COLO829 (cell line): ENCODE measurements at regions not wholly inside any gene's neighbourhood (a gene's known extent, or its start where the extent isn't known, plus 50 kb on each side); places are given as distances from the start of the nearest gene placed in this dataset.
"Not testable (repeated sequence)": the region's sequence is repeated elsewhere in the genome, so short reads cannot be mapped to it uniquely, and the experiment has no call there.

Experiments used
- DNase-seq: peaks from one replicate; pipeline ENCODE4 v3.0.0; 2012; ENCODE audit warnings: low spot score

DNA sequence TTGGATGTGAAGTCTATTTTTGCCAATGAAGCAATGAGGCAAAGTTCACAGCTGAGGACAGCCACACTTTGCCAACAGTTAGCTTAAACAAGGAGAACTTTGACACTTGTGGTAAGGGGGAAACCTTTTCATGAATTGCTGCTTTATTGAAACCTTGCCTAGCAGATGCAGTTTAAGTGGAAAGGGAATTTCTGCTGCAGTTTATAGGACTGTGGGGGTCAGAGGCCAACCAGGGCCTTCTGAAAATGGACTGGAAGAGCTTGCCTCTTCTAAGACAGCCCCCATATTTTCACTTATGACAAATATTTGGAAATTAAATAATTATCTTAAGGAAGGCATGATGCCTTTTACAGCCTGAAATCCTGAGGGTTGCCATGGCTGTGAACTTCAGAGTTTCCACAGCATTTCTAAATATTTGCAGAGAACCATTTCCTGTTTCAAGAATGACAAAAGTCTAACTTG, 550.3 kb downstream of the RAB28 start:
- DNase-seq: peak; percentile 3

- DNase-seq: no peak
Measured at GRCh38 chr4:12932203-12932788, 551.8 kb downstream of the RAB28 start.

DNA sequence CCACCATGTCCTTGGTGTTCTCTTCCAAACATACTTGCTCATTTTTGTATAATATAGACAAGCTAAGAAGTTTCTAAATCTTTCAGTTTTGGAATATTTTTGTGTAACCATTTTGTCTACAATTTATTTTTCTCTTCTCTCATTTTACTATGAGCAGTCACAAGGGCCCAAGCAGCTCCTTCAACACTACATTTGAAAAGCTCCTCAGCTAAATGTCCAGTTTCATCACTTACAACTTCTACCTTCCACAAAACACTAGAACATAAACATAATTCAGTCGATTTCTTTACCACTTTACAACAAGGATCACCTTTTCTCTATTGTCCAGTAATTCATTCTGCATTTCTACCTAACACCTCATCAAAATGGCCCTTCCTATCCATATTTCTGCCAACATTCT, 554.4 kb downstream of the RAB28 start:
- no peak for DNase-seq

DNA sequence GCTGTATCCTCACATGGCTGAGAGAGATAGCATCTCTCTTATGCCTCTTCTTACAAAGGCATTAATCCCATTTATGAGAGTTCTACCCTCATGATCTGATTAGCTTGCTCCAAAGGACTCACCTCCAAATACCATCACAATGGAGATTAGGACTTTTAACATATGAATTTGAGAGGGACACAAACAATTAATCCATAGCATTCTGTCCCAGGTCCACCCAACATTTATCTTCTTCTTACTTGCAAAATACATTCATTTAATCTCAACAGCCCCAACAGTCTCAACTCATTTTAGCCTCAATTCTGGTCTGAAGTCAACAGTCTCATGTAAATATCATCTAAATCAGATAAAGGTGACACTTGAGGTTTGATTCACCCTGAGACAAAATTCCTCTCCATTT, 555.4 kb downstream of the RAB28 start:
- DNase-seq: no peak

DNA sequence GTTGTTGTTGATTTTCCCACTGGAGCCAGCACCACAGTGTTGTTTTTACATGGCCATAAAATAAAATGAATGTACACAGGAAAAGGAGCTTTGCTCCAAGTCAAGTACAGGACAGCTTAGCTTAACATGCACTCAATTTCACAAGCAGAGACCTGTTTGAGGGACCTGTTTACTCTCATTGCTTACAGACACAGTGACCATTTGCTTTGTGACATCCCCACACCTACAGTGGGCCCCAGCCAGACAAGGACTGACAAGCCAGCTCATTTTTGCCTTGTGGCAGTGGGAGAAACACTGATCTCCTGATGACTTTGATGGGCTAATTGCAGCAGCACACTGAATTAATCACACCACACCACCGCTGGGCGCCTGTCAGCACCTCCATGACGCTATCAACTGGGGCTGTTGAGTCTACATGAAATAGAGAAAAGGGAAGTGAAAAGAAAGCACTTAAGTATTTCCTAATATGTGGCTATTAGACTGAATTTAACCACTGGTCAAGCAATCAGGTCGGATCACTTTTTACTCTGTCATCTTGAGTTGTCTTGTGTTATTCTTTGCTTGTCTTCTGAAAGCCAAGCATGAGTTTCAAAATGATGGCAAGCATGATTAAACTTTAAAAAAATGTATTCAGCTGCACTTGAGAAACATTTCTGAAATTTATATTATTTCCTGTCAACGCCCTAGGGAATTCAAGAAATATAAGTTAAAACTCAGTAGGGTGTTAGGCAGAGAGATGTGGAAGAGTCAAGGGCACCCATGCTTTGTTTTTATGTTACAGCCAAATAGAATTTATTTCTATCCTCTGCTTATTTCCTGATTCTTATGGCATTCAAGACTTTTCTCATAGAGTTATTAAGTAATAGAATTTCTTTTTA, 557.7 kb downstream of the RAB28 start:
- no peak for DNase-seq

DNA sequence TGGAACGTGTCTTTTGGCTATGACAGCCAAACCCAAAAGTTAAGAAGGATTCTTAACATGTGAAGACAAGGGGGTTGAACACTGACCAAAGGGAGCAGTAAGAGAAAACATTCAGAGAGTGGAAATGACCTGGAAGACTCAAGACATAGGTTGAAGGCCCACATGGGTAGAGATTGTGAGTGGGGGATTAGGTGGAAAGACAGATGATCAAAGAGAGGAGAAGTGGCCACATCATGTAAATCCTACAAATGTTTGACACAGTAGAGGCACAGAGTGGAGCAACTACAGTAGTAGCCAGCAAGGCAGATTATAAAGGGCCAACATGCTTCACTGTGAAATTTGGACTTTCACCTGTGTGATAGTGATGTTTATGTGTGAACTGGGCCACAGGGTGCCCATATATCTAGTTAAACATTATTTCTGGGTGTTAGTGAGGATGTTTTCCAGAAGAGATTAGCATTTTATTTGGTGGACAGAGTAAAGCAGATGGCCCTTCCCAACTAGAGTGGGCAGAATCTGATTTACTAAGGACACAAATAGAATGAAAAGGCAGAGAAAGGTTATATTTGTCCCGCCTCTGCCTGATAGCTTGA, 559.3 kb downstream of the RAB28 start:
- DNase-seq: no peak

GRCh38 chr4:12924253-12924652, 559.9 kb downstream of the RAB28 start:
- no peak for DNase-seq

GRCh38 chr4:12912896-12913418, 571.2 kb downstream of the RAB28 start:
- DNase-seq: no peak

GRCh38 chr4:12911750-12912358, 572.3 kb downstream of the RAB28 start:
- no peak for DNase-seq

GRCh38 chr4:12903640-12904039, 580.5 kb downstream of the RAB28 start:
- not testable (repeated sequence) for DNase-seq

DNA sequence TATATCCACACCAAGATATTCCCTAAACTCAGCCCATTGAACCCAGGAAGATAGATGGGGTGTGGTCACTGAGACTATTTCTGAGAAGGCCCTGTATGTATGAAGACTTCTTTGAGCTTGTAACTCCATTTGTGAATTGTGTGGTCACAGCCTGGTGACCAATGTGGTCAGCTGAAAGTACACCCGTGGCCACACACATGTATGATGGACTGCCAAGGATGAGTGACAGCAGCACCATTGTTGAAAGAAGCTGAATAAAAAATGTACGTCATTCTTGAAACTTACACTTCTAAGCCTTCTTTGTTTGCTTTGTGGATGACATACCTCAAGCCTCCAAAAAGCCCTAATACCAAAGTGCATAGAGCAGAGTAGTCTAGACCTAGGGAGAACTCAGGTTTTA, 581.4 kb downstream of the RAB28 start:
- DNase-seq: peak; percentile 57

DNA sequence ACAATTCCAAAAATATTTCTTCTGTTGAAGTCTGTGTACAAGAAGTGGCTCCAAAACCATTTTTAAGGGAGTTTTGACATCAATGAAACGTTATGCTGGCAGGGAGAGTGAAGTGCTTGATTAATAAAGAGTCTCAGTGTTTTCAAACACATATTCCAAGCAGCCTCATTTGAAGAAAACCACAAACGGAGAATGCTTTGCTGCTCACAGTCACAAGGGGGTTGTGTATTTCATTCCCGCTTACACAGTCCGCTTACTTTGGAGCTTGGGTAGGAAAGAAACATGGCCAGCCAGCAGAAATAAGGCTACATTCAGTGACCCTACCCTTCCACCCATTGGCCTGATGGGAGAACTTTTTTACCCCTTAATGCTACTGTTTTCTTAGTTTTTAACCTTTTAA, 586.2 kb downstream of the RAB28 start:
- no peak for DNase-seq

GRCh38 chr4:12894062-12894461, 590.1 kb downstream of the RAB28 start:
- no peak for DNase-seq

GRCh38 chr4:12889054-12889453, 595.1 kb downstream of the RAB28 start:
- DNase-seq: peak; percentile 72

DNA sequence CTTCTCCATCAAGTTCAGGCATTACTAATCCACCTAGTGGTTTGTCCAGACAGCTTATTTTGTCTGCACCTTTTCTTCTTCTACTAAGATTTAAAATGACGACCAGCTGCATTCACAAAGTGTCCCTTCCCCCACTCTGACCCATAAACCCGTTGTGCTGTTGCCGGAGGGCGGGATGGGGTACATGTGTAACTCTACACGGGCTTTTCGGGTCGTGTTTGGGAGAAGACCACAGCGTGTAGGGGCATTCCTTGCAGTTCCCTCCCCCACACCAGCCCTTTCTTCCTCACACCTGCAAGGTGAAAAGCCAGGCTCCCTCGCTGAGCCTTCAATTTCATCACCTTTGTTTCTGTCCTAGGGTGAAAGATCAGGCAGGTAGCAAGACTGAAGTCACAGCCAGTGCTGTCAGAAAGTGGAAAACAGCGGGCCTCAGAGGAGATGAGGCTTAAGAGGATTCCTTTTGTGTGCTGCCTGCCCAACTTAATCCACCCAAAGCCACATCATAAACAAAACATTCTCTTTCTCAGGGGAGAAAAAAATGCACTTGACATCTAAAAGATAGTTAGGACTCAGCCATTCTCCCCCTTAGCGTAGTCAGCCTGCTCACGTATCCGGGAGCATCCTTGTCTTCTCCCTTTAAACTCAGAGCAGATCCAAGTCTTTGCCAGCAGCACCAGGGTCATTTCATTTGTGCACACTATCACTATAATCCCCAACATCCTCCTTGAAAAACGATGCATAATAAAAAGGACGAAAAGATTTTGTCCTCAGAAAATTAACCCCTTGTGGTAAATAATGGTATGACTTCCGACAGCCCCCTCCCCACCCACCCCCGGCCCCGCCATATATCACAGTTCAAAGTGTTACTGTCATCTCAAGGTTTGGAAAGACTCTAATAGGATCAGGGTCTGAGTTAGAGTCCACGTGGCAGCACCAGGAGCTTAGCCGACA, 599.0 kb downstream of the RAB28 start:
- no peak for DNase-seq

DNA sequence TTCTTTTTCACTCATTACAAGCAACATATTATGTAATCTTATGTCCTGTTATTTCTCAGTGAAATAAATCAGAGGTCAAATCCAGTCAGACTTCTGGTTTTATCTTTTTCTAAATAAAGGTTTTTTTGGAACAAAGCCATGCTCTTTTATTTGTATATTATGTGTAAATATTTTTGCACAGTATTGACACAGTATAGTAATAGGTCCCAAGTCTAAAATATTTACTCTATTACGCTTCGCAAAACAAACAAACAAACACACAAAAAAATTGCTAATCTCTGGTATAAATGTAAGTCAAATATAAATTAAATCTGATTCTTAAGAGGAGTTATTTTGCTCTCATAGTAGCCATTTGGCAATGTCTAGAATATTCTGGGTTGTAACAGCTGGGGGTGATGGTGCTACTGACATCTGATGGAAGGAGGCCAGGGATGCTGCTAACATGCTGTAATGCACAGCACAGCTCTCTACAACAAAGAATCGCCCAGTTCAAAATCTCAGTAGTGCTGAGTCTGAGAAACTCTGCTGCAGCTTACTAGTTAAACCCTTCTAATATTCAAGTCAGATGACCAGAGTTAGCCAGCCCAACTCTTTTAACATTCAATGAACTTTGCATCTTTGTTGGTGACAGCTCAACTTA, 602.1 kb downstream of the RAB28 start:
- no peak for DNase-seq

DNA sequence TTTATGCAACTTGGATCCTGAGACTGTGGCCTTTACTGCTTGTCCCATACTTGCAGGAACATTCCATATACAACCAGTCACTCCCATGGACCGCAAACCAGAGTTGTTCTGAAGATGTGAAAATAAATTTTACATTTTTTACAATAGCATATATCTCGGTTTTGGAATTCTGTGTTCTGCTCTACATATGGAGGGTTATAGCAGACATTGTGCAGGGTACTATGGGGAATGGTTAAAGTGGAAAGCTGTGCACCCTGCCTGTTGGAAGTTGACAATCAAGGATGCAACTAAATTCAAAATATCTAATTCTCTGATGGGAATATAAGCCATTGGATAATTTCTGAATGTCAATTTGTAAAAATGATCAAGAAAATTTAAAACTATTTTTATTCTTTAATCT, 603.3 kb downstream of the RAB28 start:
- DNase-seq: no peak

GRCh38 chr4:12879496-12879895, 604.6 kb downstream of the RAB28 start:
- DNase-seq: no peak

GRCh38 chr4:12875640-12876243, 608.4 kb downstream of the RAB28 start:
- no peak for DNase-seq

- DNase-seq: no peak
Measured at GRCh38 chr4:12873351-12873750, 610.8 kb downstream of the RAB28 start.
